ENCODE measurements at regions not wholly inside any gene's neighbourhood (a gene's known extent, or its start where the extent isn't known, plus 50 kb on each side); places are given as distances from the start of the nearest gene placed in this dataset.

- TF ChIP-seq CTCF (IDR thresholded peaks at IDR 0.05) (no peak), POLR2A (IDR thresholded peaks at IDR 0.05) (no peak)
Observed at GRCh38 chr13:68666774-68667397, 1436.8 kb upstream of the PCDH9 start.

Data from transverse colon (tissue), 3 donors.